HepG2 (cell line): ENCODE measurements at regions not wholly inside any gene's neighbourhood (a gene's known extent, or its start where the extent isn't known, plus 50 kb on each side); places are given as distances from the start of the nearest gene placed in this dataset.

Source experiments
- CTCF ChIP-seq: sonication (generic); formaldehyde crosslinking; IDR thresholded peaks from 2 replicates; pipeline ENCODE4 v1.5.0; 2020; ENCODE audit warnings: mild to moderate bottlenecking, missing genetic modification reagents, moderate library complexity
- PRDM10 ChIP-seq: sonication (generic); formaldehyde crosslinking; IDR thresholded peaks from 2 replicates; pipeline ENCODE4 v1.4.0; 2020; ENCODE audit warnings: low read depth, missing genetic modification reagents
- ZNF431 ChIP-seq: sonication (generic); formaldehyde crosslinking; IDR thresholded peaks from 2 replicates; pipeline ENCODE4 v1.9.0; 2022; ENCODE audit warnings: missing genetic modification reagents, low read depth, mild to moderate bottlenecking, borderline replicate concordance

GRCh38 chr4:147117431-147117830 lies 171.8 kb upstream of the TTC29 start:
- TF ChIP-seq PRDM10: no peak
- TF ChIP-seq CTCF: no peak
- TF ChIP-seq ZNF431 (CRISPR knock-in tag): no peak
